Sigmoid colon (tissue), 6 donors: ENCODE measurements at regions not wholly inside any gene's neighbourhood (a gene's known extent, or its start where the extent isn't known, plus 50 kb on each side); places are given as distances from the start of the nearest gene placed in this dataset.

ENCODE experiments used
- DNase-seq: peaks from one replicate; pipeline ENCODE4 v3.0.0-alpha.2; 2019
- H3K27ac ChIP-seq, 4 donors: fragments of 200-600 bp; sonication (generic); one replicate each; pipeline ENCODE4 v1.5.1; 2016 to 2019; ENCODE audit warnings: mild to moderate bottlenecking in 1 of 4
- H3K27me3 ChIP-seq, 3 donors: fragments of 200-600 bp; sonication (generic); one replicate each; pipeline ENCODE4 v1.5.1; 2019; ENCODE audit warnings: mild to moderate bottlenecking in 1 of 3
- H3K36me3 ChIP-seq, 4 donors: fragments of 200-600 bp; sonication (generic); one replicate each; pipeline ENCODE4 v1.5.1; 2016 to 2019
- H3K4me1 ChIP-seq, 4 donors: fragments of 200-600 bp; sonication (generic); one replicate each; pipeline ENCODE4 v1.5.1; 2017 to 2019
- H3K4me3 ChIP-seq, 4 donors: fragments of 200-600 bp; sonication (generic); one replicate each; pipeline ENCODE4 v1.5.1; 2017 to 2019; ENCODE audit warnings: mild to moderate bottlenecking in 2 of 4, moderate library complexity in 1 of 4
- H3K9me3 ChIP-seq, 4 donors: fragments of 200-600 bp in 3 of 4; sonication (generic) in 3 of 4; one replicate each; pipeline versions ENCODE4 v1.5.1 to v1.6.1; 2013 to 2019
- CTCF ChIP-seq, 4 experiments: fragments of 450-650 bp in 3 of 4; fragments of 200-600 bp in 1 of 4; IDR thresholded peaks; one replicate each; pipeline ENCODE4 v1.5.1; 2016 to 2019; ENCODE audit warnings: antibody characterized with exemption in 4 of 4, mild to moderate bottlenecking in 3 of 4, moderate library complexity in 2 of 4
- EP300 ChIP-seq, 4 donors: sonication (generic); formaldehyde crosslinking; IDR thresholded peaks; one replicate each; pipeline ENCODE4 v1.6.1; 2017; ENCODE audit warnings: antibody characterized with exemption in 4 of 4
- POLR2A ChIP-seq, 2 donors: fragments of 450-650 bp; IDR thresholded peaks; one replicate each; pipeline ENCODE4 v1.6.1; 2016; ENCODE audit warnings: antibody characterized with exemption in 2 of 2, mild to moderate bottlenecking in 2 of 2, moderate library complexity in 2 of 2
- POLR2AphosphoS5 ChIP-seq, 4 donors: sonication (generic); formaldehyde crosslinking; IDR thresholded peaks; one replicate each; pipeline ENCODE4 v1.6.1; 2017; ENCODE audit warnings: antibody characterized with exemption in 4 of 4
- WGBS, 2 donors: extraction: QIAGEN DNeasy Blood & Tissue Kit; methylation state at CpG; one replicate each; pipeline ENCODE4 v1.1.7; 2013; 5-methylcytosine and 5-hydroxymethylcytosine counted together
- intact Hi-C: fragments of 100-400 bp; cut with DNase I; formaldehyde crosslinking; loops from one replicate; pipeline ENCODE4 v1.15.1; 2023
- donor health status: healthy with polysubstance abuse.
- donor health status: healthy.

DNA sequence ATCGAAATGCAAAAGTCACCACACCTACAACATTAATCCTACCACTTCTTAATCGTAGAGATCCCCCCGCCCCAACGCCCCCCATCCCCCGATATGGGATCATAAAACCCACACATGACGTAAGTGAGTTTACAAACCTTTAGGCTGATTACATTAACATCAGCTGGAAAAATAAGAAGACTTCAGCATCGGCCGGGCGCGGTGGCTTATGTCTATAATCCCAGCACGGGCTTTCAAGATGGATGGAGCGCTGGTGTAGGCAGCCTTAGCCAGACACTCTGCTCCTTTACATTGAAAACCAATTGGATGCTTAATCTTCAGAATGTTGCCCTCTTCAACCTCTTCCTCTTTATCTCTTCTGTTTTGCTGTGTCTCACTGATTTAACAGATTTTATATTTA, 1376.0 kb downstream of the MAT2B start:
- TF ChIP-seq POLR2AphosphoS5 (IDR thresholded peaks at IDR 0.05): no peak
- TF ChIP-seq EP300 (IDR thresholded peaks at IDR 0.05): no peak
- no peak for TF ChIP-seq CTCF (IDR thresholded peaks at IDR 0.05)
- TF ChIP-seq POLR2A (IDR thresholded peaks at IDR 0.05): no peak
- Histone ChIP-seq H3K36me3 (no peaks in the 10 kb centered on the region), H3K27me3 (no peaks in the 10 kb centered on the region), H3K4me1 (no peaks in the 10 kb centered on the region), H3K9me3 (peaks cover 0 to 7% (median 0%) of the 10 kb centered on the region in 4 donors), H3K27ac (no peak overlapping the region), H3K4me3 (no peak overlapping the region)
- no peak for DNase-seq
- intact Hi-C loops: no loop called here
- WGBS, 2 donors: 90 to 91% methylated on average over 12 of the region's 12 CpGs

DNA sequence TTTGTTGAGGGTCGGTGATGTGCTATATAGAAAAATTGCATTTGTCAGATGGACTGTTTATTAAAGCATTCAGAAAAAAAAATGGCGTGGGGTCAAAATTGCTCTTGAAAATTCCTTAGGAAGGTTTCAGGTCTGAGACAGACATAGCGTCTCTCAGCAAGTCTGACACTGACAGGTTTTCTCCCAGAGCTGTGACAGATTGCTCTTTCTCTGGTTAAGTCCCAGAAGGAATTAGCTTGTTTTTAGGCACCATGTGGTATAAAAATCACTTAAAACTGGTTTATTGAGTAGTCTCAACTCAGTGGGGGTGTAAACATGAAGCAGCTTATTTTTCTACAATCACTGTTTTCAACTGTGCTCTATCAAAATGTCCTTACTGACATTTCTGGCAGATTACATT, 1379.8 kb downstream of the MAT2B start:
- H3K27me3 ChIP-seq: no peaks in the 10 kb centered on the region
- no peaks in the 10 kb centered on the region for H3K4me1 ChIP-seq
- H3K9me3 ChIP-seq: no peaks in the 10 kb centered on the region
- H3K36me3 ChIP-seq: no peaks in the 10 kb centered on the region
- intact Hi-C loops: no loop called here
- no peak overlapping the region for H3K4me3 ChIP-seq
- 66 to 79% methylated on average over 3 of the region's 3 CpGs for WGBS, 2 donors
- no peak overlapping the region for H3K27ac ChIP-seq
- no peak for DNase-seq
- TF ChIP-seq POLR2AphosphoS5 (IDR thresholded peaks at IDR 0.05): no peak
- no peak for TF ChIP-seq CTCF (IDR thresholded peaks at IDR 0.05)
- TF ChIP-seq EP300 (IDR thresholded peaks at IDR 0.05): no peak
- no peak for TF ChIP-seq POLR2A (IDR thresholded peaks at IDR 0.05)

- 73 to 74% methylated on average over 5 of the region's 5 CpGs for WGBS, 2 donors
- no peak overlapping the region for H3K4me3 ChIP-seq
- intact Hi-C loops: no loop called here
- DNase-seq: no peak
- H3K4me1 ChIP-seq: no peaks in the 10 kb centered on the region
- no peak overlapping the region for H3K27ac ChIP-seq
- no peaks in the 10 kb centered on the region for H3K36me3 ChIP-seq
- peaks cover 0 to 5% (median 4%) of the 10 kb centered on the region in 4 donors for H3K9me3 ChIP-seq
- TF ChIP-seq POLR2A (IDR thresholded peaks at IDR 0.05) (no peak), EP300 (IDR thresholded peaks at IDR 0.05) (no peak), CTCF (IDR thresholded peaks at IDR 0.05) (no peak), POLR2AphosphoS5 (IDR thresholded peaks at IDR 0.05) (no peak)
- H3K27me3 ChIP-seq: no peaks in the 10 kb centered on the region
Observed at GRCh38 chr5:164893071-164893470, 1387.7 kb downstream of the MAT2B start.

DNA sequence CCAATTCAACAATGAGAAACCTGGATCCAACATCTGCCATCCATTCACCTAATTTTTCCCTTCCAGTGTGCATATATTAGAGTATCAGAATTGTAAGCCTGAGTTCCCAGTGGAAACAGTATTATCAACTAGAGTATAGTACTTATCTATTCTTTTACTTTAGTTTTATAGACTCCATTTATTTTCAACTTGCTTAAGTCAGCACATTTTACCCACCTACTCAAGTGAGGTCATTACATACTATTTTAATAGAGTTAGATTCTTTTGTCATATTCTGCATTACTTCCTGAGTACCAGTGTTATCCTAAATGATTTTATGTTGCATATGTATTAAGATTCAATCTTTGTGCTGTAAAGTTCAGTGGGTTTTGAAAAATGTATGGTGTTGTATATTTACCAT, 1393.3 kb downstream of the MAT2B start:
- DNase-seq: no peak
- no peak overlapping the region for H3K27ac ChIP-seq
- H3K4me1 ChIP-seq: no peaks in the 10 kb centered on the region
- H3K4me3 ChIP-seq: no peak overlapping the region
- H3K36me3 ChIP-seq: no peaks in the 10 kb centered on the region
- H3K27me3 ChIP-seq: no peaks in the 10 kb centered on the region
- H3K9me3 ChIP-seq: peaks cover 0 to 4% (median 0%) of the 10 kb centered on the region in 4 donors
- TF ChIP-seq CTCF (IDR thresholded peaks at IDR 0.05): no peak
- TF ChIP-seq POLR2AphosphoS5 (IDR thresholded peaks at IDR 0.05): no peak
- no peak for TF ChIP-seq EP300 (IDR thresholded peaks at IDR 0.05)
- no peak for TF ChIP-seq POLR2A (IDR thresholded peaks at IDR 0.05)
- intact Hi-C loops: no loop called here

GRCh38 chr5:164909673-164910072, 1404.3 kb downstream of the MAT2B start:
- intact Hi-C loops: no loop called here
- no peak for DNase-seq

More at GRCh38 chr5:164909673-164910072, 1404.3 kb downstream of the MAT2B start:
- H3K27ac ChIP-seq: no peak overlapping the region
- no peak overlapping the region for H3K4me3 ChIP-seq
- 84 to 88% methylated on average over 3 of the region's 3 CpGs for WGBS, 2 donors
- TF ChIP-seq POLR2A (IDR thresholded peaks at IDR 0.05): no peak
- TF ChIP-seq POLR2AphosphoS5 (IDR thresholded peaks at IDR 0.05): no peak
- H3K36me3 ChIP-seq: no peaks in the 10 kb centered on the region
- no peaks in the 10 kb centered on the region for H3K4me1 ChIP-seq
- no peaks in the 10 kb centered on the region for H3K9me3 ChIP-seq
- H3K27me3 ChIP-seq: no peaks in the 10 kb centered on the region
